ENCODE measurements at regions not wholly inside any gene's neighbourhood (a gene's known extent, or its start where the extent isn't known, plus 50 kb on each side); places are given as distances from the start of the nearest gene placed in this dataset.
"Not testable (repeated sequence)": the region's sequence is repeated elsewhere in the genome, so short reads cannot be mapped to it uniquely, and the experiment has no call there.

- DNase-seq (ENCODE audit: low read depth), result no peak
These were observed 1349.4 kb downstream of the CDH8 start for GRCh38 chr16:60686824-60687223.

DNA sequence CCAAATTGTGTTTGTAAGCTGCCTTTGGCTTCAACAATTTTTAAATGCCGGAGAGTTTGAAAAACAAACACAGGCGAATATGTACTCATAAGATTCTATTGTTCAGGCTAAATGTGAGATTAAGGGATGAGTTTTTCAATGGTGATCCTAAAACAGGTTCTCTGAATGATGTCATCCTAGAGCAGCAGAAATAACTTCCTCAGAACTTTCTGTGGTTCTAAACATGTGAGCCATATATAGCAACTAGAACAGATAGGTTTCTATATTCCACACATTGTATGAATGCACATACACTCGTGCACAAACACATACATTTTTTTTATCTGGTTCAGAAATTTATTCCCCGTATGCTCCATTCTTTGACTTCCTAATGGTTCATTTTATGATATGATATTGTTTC lies 1352.2 kb downstream of the CDH8 start:
- DNase-seq (ENCODE audit: low read depth), result no peak

DNA sequence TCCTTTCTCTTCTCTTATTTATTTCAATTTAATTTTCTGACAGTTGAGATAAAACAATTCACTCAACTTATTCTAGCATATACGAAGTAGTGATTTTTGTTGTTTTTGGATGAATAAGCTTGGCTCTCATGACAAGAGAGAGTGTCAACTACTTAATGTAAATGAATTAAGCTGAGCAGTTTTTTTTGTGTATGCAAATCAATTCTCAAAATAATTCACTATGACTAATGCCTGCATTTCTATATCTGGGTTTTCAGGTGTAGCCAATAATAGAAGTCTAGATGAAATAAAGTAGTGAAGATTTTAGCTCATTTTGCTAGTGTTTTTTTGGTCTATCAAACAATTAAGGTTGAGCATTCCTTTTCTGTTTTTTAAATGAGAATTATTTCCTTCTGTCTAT lies 1354.0 kb downstream of the CDH8 start:
- DNase-seq (ENCODE audit: low read depth), result no peak

GRCh38 chr16:60681043-60681442 lies 1355.2 kb downstream of the CDH8 start:
- DNase-seq (ENCODE audit: low read depth), result no peak

- DNase-seq (ENCODE audit: low read depth), result no peak
These were observed 1361.2 kb downstream of the CDH8 start for GRCh38 chr16:60675022-60675421.

GRCh38 chr16:60674241-60674640 lies 1362.0 kb downstream of the CDH8 start:
- DNase-seq (ENCODE audit: low read depth), result no peak

GRCh38 chr16:60655514-60656153 lies 1380.6 kb downstream of the CDH8 start:
- no peak for DNase-seq (ENCODE audit: low read depth)

DNA sequence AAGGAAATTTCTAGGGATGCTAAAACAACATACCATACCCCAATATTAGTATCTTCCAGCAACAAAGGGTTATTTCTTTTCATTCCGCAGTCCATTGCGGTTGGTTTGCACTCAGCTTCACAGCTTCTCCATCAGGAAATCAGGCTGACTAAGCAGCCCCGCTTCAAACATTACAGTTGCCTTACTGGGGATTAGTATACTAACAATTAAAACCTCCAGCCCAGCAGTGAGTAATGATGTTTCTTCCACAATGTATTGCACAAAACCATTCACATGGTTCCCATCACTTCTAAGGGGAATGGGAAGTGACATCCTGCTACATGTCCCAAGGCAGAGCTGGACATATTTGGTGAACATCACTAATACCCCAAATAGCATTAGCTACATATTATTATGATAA lies 1384.9 kb downstream of the CDH8 start:
- DNase-seq (ENCODE audit: low read depth), result no peak

- DNase-seq (ENCODE audit: low read depth), result no peak
These were observed 1387.9 kb downstream of the CDH8 start for GRCh38 chr16:60648290-60648689.

DNA sequence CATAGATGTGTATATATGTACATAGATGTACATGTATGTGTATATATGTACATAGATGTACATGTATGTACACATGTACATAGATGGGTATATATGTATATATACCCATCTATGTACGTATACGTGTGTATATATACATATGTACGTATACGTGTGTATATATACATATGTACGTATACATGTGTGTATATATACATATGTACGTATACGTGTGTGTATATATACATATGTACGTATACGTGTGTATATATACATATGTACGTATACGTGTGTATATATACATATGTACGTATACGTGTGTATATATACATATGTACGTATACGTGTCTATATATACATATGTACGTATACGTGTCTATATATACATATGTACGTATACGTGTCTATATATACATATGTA lies 1388.8 kb downstream of the CDH8 start:
- not testable (repeated sequence) for DNase-seq (ENCODE audit: low read depth)

- no peak for DNase-seq (ENCODE audit: low read depth)
These were observed 1389.6 kb downstream of the CDH8 start for GRCh38 chr16:60646631-60647030.

DNA sequence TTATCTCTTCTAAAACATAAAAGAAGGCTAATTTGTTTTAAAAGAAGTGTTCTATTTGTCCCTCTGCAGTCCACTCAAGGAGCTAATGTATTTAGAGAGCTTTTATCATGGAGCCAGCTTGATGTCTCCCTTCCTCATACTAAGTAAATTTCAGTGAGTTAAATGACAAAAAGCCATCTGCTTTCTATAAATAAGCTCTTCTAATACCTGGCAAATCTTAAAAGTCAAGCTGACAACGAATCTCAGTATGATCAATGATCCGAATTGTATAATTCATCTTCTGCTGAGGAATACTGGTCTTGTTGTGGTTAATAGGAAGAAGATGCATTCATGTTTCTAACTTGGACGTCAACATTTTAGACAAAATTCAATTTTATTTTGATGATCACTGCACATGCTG lies 1390.7 kb downstream of the CDH8 start:
- DNase-seq (ENCODE audit: low read depth), result no peak

DNA sequence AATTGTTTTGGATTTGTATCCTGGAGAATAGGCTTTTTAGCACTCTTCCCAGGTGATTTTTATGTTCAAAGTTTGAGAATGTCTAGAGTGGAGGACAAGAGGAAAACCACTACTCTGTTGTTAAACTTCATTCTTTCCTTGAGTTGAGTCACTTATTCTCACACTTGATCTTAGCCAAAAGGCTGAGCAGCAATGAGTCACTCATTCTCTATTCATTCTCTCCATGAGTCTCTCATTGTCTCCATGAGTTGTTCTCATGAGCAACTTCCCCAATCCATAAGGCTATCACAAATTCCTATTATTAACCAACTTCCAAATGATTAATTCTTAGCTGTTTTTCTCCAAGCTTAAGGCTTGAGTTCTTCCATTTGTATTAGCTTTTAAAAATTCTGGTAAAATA lies 1393.3 kb downstream of the CDH8 start:
- DNase-seq (ENCODE audit: low read depth), result no peak

DNA sequence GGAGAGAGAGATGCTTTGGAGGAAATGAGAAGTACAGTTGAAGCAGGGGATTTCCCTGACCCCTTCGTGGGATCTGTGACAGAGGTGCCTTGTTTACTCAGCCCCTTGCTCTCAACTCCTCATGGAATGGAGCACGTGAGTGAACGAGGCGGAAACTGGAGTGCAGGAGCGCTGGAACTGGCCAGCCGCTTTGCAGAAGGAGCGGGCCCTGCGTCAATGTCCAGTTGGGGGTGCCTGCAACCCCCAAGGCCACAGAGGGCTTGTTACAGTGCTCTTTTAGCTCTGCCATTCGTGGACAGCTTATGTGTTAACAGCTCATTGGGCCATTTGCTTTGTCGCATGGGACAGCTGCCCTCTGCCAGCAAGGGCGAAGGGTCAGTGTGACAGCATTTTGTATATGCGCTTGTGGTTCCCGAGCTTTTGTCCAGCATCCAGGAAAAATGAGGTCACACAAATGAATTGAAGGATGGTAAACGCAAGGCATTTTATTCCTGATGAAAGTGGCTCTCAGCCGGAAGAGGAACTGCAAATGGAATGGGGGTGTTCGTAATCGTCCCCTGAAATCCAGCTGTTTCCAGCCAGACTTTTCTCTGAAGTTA lies 1395.1 kb downstream of the CDH8 start:
- DNase-seq (ENCODE audit: low read depth), result no peak

DNA sequence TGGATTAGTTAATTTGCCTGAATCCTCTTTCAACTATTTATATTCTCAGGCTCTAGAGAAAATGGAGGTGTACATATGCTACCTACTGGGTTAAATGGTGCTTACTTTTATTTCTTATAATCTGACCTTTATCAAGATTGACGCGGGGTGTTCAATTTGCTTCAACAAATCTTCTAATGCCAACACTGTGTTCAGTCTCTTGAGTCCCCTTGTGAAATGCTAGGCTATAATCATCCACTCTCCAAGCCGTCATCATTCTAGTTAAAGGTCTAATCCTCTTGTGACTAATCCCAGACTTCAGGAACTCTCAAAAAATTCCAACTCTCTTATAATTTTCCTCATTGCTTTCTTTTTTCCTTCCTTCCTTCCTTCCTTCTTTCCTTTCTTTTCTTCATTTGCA lies 1396.2 kb downstream of the CDH8 start:
- no peak for DNase-seq (ENCODE audit: low read depth)

GRCh38 chr16:60636636-60637035 lies 1399.6 kb downstream of the CDH8 start:
- DNase-seq (ENCODE audit: low read depth), result not testable (repeated sequence)

- no peak for DNase-seq (ENCODE audit: low read depth)
These were observed 1400.1 kb downstream of the CDH8 start for GRCh38 chr16:60636117-60636516.

DNA sequence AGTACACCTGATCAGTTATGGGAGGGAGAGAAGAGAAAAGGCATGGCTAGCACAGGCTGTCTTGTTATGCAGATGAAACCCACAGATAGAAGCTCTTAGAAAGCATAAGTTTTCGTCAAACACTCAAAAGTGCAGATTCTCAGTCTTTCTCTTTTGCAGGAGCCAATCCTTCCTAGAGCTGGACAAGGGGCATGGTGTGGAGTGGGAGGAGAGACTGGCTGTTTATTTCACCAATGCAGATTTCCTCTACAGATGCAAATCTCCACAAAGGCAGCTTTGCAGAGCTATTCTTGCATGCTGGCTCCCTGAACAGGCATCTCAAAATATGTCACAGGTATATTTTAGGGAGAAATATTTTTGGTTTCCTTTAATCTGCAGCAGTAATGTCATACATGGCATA lies 1400.7 kb downstream of the CDH8 start:
- DNase-seq (ENCODE audit: low read depth), result no peak

DNA sequence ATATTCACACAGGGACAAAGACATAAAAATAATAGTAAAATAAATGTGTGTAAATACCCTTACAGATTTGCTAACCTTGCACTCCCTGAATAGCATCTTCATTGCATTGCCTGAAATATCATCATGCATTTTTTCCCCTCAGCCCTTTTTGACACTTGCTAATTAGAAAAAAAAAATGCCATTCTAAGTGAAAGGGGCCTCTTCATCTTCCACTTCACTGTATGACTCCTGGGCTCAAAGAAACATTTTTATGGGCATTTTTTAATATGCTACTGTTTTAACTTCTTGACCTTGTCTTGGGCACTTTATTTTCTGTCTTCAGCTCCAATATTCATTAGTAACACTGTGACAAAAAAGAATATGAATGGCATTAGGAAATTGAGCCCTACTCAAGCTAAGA lies 1424.4 kb downstream of the CDH8 start:
- DNase-seq (ENCODE audit: low read depth), result no peak

DNA sequence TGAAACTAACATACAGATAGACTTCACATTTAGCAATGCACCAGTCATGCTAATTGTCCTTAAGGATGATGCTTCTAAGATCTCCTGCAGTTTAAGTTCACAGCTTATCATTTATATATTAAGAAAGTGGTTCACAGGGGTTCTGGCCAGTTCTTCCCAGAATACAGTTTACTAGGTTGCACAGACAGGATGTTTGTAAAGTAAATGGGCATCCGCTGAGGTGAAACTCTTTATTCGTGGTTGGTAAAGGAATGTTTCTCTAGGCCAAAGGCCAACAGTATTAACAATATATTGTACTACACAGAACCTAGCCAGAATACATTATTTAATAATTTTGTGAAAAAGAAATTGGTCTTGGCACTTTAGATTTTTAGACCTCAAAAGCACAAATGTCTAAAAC lies 1427.3 kb downstream of the CDH8 start:
- no peak for DNase-seq (ENCODE audit: low read depth)

GRCh38 chr16:60605652-60606051 lies 1430.6 kb downstream of the CDH8 start:
- DNase-seq (ENCODE audit: low read depth), result not testable (repeated sequence)

DNA sequence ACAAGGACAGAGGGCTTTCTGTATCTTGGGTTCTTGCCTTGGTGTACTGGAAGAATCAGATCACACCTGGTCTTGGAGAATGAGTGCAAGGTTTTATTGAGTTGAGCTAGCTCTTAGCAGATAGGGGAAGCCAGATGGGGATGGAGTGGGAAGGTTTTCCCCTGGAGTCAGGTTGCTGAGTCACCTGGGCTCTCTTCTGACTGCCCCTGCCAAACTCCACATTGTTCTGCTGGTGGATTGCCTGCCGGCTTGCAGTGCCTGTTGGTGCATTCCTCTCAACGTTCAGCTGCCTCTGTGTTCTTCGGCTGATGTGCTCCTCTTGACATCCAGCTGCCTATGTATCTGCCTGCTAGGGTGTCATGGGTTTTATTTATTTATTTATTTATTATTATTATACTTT lies 1431.1 kb downstream of the CDH8 start:
- no peak for DNase-seq (ENCODE audit: low read depth)

- DNase-seq (ENCODE audit: low read depth), result no peak
These were observed 1449.7 kb downstream of the CDH8 start for GRCh38 chr16:60586493-60586892.

DNA sequence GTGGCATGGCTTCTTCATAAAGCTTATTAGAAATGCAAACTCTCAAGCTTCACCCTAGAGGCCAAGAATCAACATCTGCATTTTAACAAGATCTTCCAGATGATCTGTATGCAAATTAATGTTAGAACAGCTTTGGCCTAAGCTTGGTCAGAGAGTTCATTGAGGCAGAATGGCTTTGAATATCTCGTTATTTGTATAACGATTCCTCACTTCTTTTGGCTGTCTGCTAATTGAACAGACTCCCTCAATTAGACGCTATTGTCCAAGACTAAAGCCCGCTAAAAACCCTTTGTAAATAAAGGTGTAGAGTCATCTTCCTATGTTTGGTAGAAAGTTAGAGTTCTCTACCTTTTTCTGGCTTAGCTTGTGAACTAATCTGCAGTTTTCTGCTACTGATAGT lies 1453.7 kb downstream of the CDH8 start:
- no peak for DNase-seq (ENCODE audit: low read depth)

Data from myocyte (in vitro differentiated cells).